ENCODE measurements at regions not wholly inside any gene's neighbourhood (a gene's known extent, or its start where the extent isn't known, plus 50 kb on each side); places are given as distances from the start of the nearest gene placed in this dataset.

GRCh38 chr3:82022836-82023235, 261.4 kb upstream of the GBE1 start:
- Histone ChIP-seq H3K4me1 (peaks cover 21% of the 10 kb centered on the region), H3K27me3 (no peaks in the 10 kb centered on the region), H3K4me3 (no peak overlapping the region), H3K27ac (peak overlapping the region in 1 of 2 donors; percentile 5), H3K9me3 (no peaks in the 10 kb centered on the region), H3K36me3 (ENCODE audit: low read depth, missing control alignments) (no peaks in the 10 kb centered on the region)
- no peak for DNase-seq
- TF ChIP-seq POLR2A (IDR thresholded peaks at IDR 0.05) = no peak
- no peak for TF ChIP-seq CTCF (IDR thresholded peaks at IDR 0.05)
- 86 to 89% methylated on average over 3 of the region's 3 CpGs for WGBS, 2 donors
- intact Hi-C loops (cut with DNase I; ENCODE audit: low total_unique reads) = no loop called here

GRCh38 chr3:82020282-82020681, 258.8 kb upstream of the GBE1 start:
- H3K27ac ChIP-seq = no peak overlapping the region
- no peak overlapping the region for H3K4me3 ChIP-seq
- DNase-seq = no peak
- H3K36me3 ChIP-seq (ENCODE audit: low read depth, missing control alignments) = no peaks in the 10 kb centered on the region
- no peak for TF ChIP-seq POLR2A (IDR thresholded peaks at IDR 0.05)
- H3K27me3 ChIP-seq = no peaks in the 10 kb centered on the region
- H3K9me3 ChIP-seq = no peaks in the 10 kb centered on the region
- 85 to 96% methylated on average over 3 of the region's 3 CpGs for WGBS, 2 donors
- peaks cover 15% of the 10 kb centered on the region for H3K4me1 ChIP-seq
- intact Hi-C loops (cut with DNase I; ENCODE audit: low total_unique reads) = no loop called here

- Histone ChIP-seq H3K36me3 (ENCODE audit: low read depth, missing control alignments) (no peaks in the 10 kb centered on the region), H3K9me3 (no peaks in the 10 kb centered on the region), H3K4me1 (no peaks in the 10 kb centered on the region), H3K27me3 (no peaks in the 10 kb centered on the region), H3K27ac (no peak overlapping the region), H3K4me3 (no peak overlapping the region)
- WGBS, 2 donors = 90 to 91% methylated on average over 1 of the region's 1 CpG
- intact Hi-C loops (cut with DNase I; ENCODE audit: low total_unique reads) = no loop called here
- TF ChIP-seq CTCF (IDR thresholded peaks at IDR 0.05) = no peak
- no peak for TF ChIP-seq POLR2A (IDR thresholded peaks at IDR 0.05)
- no peak for DNase-seq
Measured at GRCh38 chr3:82015241-82015640, 253.8 kb upstream of the GBE1 start.

GRCh38 chr3:82012775-82013174, 251.3 kb upstream of the GBE1 start:
- H3K27me3 ChIP-seq = no peaks in the 10 kb centered on the region
- H3K4me1 ChIP-seq = no peaks in the 10 kb centered on the region
- intact Hi-C loops (cut with DNase I; ENCODE audit: low total_unique reads) = loop anchor here (5.0 kb wide), 1 partner anchor 45 kb away; no protein-coding TSS in a partner anchor
- no peaks in the 10 kb centered on the region for H3K9me3 ChIP-seq
- TF ChIP-seq POLR2A (IDR thresholded peaks at IDR 0.05) (no peak), CTCF (IDR thresholded peaks at IDR 0.05) (peak in 1 of 3 experiments; percentile 33)
- H3K4me3 ChIP-seq = no peak overlapping the region
- no peak for DNase-seq
- no peaks in the 10 kb centered on the region for H3K36me3 ChIP-seq (ENCODE audit: low read depth, missing control alignments)
- H3K27ac ChIP-seq = no peak overlapping the region

- H3K27ac ChIP-seq = no peak overlapping the region
- H3K4me3 ChIP-seq = no peak overlapping the region
- TF ChIP-seq POLR2A (IDR thresholded peaks at IDR 0.05) = no peak
- TF ChIP-seq CTCF (IDR thresholded peaks at IDR 0.05) = no peak
- intact Hi-C loops (cut with DNase I; ENCODE audit: low total_unique reads) = loop anchor here (5.0 kb wide), 1 partner anchor 44 kb away; no protein-coding TSS in a partner anchor
- H3K27me3 ChIP-seq = no peaks in the 10 kb centered on the region
- H3K9me3 ChIP-seq = no peaks in the 10 kb centered on the region
- no peak for DNase-seq
- no peaks in the 10 kb centered on the region for H3K4me1 ChIP-seq
- H3K36me3 ChIP-seq (ENCODE audit: low read depth, missing control alignments) = no peaks in the 10 kb centered on the region
- 82 to 85% methylated on average over 2 of the region's 2 CpGs for WGBS, 2 donors
Measured at GRCh38 chr3:82011336-82011735, 249.9 kb upstream of the GBE1 start.

All from testis (tissue), 2 donors.